Osteocyte (in vitro differentiated cells): ENCODE measurements at regions not wholly inside any gene's neighbourhood (a gene's known extent, or its start where the extent isn't known, plus 50 kb on each side); places are given as distances from the start of the nearest gene placed in this dataset.

Experiments used
- DNase-seq: peaks from one replicate; pipeline ENCODE4 v3.0.0; 2021; ENCODE audit warnings: mixed read lengths; ENCODE audit not compliant: unreplicated experiment; ENCODE audit errors: extremely low spot score
- H3K27ac Mint-ChIP-seq: one replicate; pipeline ENCODE4 v1.8.0; 2021; ENCODE audit warnings: mild to moderate bottlenecking, mixed read lengths; ENCODE audit not compliant: unreplicated experiment
- H3K27me3 Mint-ChIP-seq: one replicate; pipeline ENCODE4 v1.8.0; 2021; ENCODE audit warnings: mixed read lengths; ENCODE audit not compliant: unreplicated experiment
- H3K36me3 Mint-ChIP-seq: one replicate; pipeline ENCODE4 v1.8.0; 2021; ENCODE audit warnings: mixed read lengths; ENCODE audit not compliant: unreplicated experiment
- H3K4me1 Mint-ChIP-seq: one replicate; pipeline ENCODE4 v1.8.0; 2021; ENCODE audit warnings: mixed read lengths; ENCODE audit not compliant: unreplicated experiment
- H3K4me3 Mint-ChIP-seq: one replicate; pipeline ENCODE4 v1.8.0; 2021; ENCODE audit warnings: mild to moderate bottlenecking, moderate library complexity, mixed read lengths; ENCODE audit not compliant: unreplicated experiment
- H3K9me3 Mint-ChIP-seq: one replicate; pipeline ENCODE4 v1.8.0; 2021; ENCODE audit warnings: mixed read lengths; ENCODE audit not compliant: unreplicated experiment
- TF ChIP-seq, protein P1 (sequence below): fragments of 200-600 bp; sonication (generic); IDR thresholded peaks from 2 replicates; pipeline ENCODE4 v1.5.0; 2021; ENCODE audit warnings: antibody characterized with exemption, mild to moderate bottlenecking, moderate library complexity

- H3K27ac Mint-ChIP-seq = no peak overlapping the region
- H3K4me3 Mint-ChIP-seq = no peak overlapping the region
- H3K27me3 Mint-ChIP-seq = no peaks in the 10 kb centered on the region
- TF ChIP-seq, protein P1, sequence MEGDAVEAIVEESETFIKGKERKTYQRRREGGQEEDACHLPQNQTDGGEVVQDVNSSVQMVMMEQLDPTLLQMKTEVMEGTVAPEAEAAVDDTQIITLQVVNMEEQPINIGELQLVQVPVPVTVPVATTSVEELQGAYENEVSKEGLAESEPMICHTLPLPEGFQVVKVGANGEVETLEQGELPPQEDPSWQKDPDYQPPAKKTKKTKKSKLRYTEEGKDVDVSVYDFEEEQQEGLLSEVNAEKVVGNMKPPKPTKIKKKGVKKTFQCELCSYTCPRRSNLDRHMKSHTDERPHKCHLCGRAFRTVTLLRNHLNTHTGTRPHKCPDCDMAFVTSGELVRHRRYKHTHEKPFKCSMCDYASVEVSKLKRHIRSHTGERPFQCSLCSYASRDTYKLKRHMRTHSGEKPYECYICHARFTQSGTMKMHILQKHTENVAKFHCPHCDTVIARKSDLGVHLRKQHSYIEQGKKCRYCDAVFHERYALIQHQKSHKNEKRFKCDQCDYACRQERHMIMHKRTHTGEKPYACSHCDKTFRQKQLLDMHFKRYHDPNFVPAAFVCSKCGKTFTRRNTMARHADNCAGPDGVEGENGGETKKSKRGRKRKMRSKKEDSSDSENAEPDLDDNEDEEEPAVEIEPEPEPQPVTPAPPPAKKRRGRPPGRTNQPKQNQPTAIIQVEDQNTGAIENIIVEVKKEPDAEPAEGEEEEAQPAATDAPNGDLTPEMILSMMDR = no peak
- H3K4me1 Mint-ChIP-seq = peaks cover 26% of the 10 kb centered on the region
- DNase-seq = no peak
- peaks cover 3% of the 10 kb centered on the region for H3K9me3 Mint-ChIP-seq
- H3K36me3 Mint-ChIP-seq = no peaks in the 10 kb centered on the region
Observed at GRCh38 chr13:80211566-80211965, 129.4 kb downstream of the SPRY2 start.

DNA sequence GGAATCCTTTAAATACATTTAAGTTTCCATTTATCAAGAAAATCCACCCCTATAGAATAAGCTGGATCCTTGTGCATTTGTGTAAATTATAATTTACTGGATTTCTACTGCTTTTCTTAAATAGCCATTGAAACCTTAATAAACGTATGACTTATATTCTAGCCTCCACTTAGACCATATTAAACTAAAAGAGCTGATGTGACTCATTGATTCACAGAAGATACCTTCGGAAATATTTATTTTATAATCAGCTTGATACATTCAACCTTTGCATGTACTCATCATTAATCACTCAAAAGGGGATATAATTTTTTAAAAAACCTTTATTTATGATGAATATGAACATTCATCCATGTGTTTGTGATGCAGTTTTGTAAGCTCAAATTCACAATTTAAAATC, 136.3 kb downstream of the SPRY2 start:
- Mint-ChIP-seq H3K4me3 (no peak overlapping the region), H3K4me1 (peaks cover 4% of the 10 kb centered on the region), H3K36me3 (no peaks in the 10 kb centered on the region), H3K27me3 (no peaks in the 10 kb centered on the region), H3K27ac (no peak overlapping the region), H3K9me3 (peaks cover 3% of the 10 kb centered on the region)
- DNase-seq = no peak
- TF ChIP-seq, protein P1 = no peak

DNA sequence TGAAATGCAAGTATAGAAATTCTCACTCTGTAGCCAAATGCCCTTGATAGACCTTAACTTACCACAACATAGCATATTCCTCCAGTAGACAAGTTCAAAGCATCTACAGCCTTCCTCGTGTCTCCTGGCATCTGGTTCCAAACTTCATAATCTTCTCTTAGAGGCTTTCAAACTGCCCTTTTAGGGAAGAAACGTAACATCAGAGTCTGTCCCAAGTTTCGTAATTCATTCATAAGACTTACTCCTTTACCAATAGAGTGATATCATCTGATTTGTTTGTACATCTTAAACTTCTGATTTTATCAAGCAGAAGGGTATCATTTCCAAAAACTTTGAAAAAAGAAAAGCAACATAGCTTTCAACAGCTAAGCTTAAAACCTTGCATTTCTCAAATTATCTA, 137.4 kb downstream of the SPRY2 start:
- Mint-ChIP-seq H3K27ac (no peak overlapping the region), H3K36me3 (no peaks in the 10 kb centered on the region), H3K9me3 (peaks cover 3% of the 10 kb centered on the region), H3K27me3 (no peaks in the 10 kb centered on the region), H3K4me3 (no peak overlapping the region), H3K4me1 (peaks cover 6% of the 10 kb centered on the region)
- TF ChIP-seq, protein P1 = no peak
- no peak for DNase-seq

- DNase-seq = no peak
- H3K4me3 Mint-ChIP-seq = no peak overlapping the region
- H3K9me3 Mint-ChIP-seq = no peaks in the 10 kb centered on the region
- H3K36me3 Mint-ChIP-seq = no peaks in the 10 kb centered on the region
- no peaks in the 10 kb centered on the region for H3K27me3 Mint-ChIP-seq
- TF ChIP-seq, protein P1 = no peak
- peaks cover 6% of the 10 kb centered on the region for H3K4me1 Mint-ChIP-seq
- H3K27ac Mint-ChIP-seq = no peak overlapping the region
Observed at GRCh38 chr13:80201694-80202468, 139.0 kb downstream of the SPRY2 start.

- no peak for DNase-seq
- H3K27ac Mint-ChIP-seq = no peak overlapping the region
- no peaks in the 10 kb centered on the region for H3K36me3 Mint-ChIP-seq
- H3K27me3 Mint-ChIP-seq = no peaks in the 10 kb centered on the region
- H3K4me1 Mint-ChIP-seq = peaks cover 7% of the 10 kb centered on the region
- H3K9me3 Mint-ChIP-seq = no peaks in the 10 kb centered on the region
- TF ChIP-seq, protein P1 = no peak
- no peak overlapping the region for H3K4me3 Mint-ChIP-seq
Observed at GRCh38 chr13:80199585-80200292, 141.2 kb downstream of the SPRY2 start.
